OCI-LY1 (cell line): ENCODE measurements at regions not wholly inside any gene's neighbourhood (a gene's known extent, or its start where the extent isn't known, plus 50 kb on each side); places are given as distances from the start of the nearest gene placed in this dataset.

Experiments
- H2AFZ ChIP-seq: fragments of 200-600 bp; sonication (generic), shearing (Covaris generic); 2 replicates; pipeline ENCODE4 v1.6.0; 2014; ENCODE audit warnings: antibody characterized with exemption, mild to moderate bottlenecking, low read length
- H3F3A ChIP-seq: fragments of 200-600 bp; sonication (generic), shearing (Covaris generic); 2 replicates; pipeline ENCODE4 v1.6.0; 2014; ENCODE audit warnings: mild to moderate bottlenecking, antibody characterized with exemption, low read length, moderate library complexity; ENCODE audit not compliant: insufficient read depth
- H3K27ac ChIP-seq: fragments of 200-600 bp; sonication (generic); 2 replicates; pipeline ENCODE4 v1.5.1; 2014; ENCODE audit warnings: low read length, mixed run types, mild to moderate bottlenecking, low read depth; ENCODE audit not compliant: poor library complexity, severe bottlenecking
- H3K27me3 ChIP-seq: fragments of 200-600 bp; sonication (generic); 2 replicates; pipeline ENCODE4 v1.6.0; 2014; ENCODE audit warnings: antibody characterized with exemption, mild to moderate bottlenecking, low read length, moderate library complexity; ENCODE audit not compliant: insufficient read depth
- H3K36me3 ChIP-seq: fragments of 200-600 bp; sonication (generic); 2 replicates; pipeline ENCODE4 v1.6.1; 2014; ENCODE audit warnings: mild to moderate bottlenecking, antibody characterized with exemption, low read length, moderate library complexity, mixed read lengths; ENCODE audit not compliant: insufficient read depth
- H3K4me1 ChIP-seq: fragments of 200-600 bp; sonication (generic); 2 replicates; pipeline ENCODE4 v1.5.1; 2014; ENCODE audit warnings: mild to moderate bottlenecking, low read length, moderate library complexity; ENCODE audit not compliant: insufficient read depth, severe bottlenecking
- H3K4me2 ChIP-seq: fragments of 200-600 bp; sonication (generic), shearing (Covaris generic); 2 replicates; pipeline ENCODE4 v1.6.1; 2014; ENCODE audit warnings: low read length
- H3K4me3 ChIP-seq: fragments of 200-600 bp; sonication (generic); 2 replicates; pipeline ENCODE4 v1.5.1; 2014; ENCODE audit warnings: low read length, low read depth, mild to moderate bottlenecking, mixed read lengths; ENCODE audit not compliant: poor library complexity, severe bottlenecking
- H3K79me2 ChIP-seq: fragments of 200-600 bp; shearing (Covaris generic); 2 replicates; pipeline ENCODE4 v1.6.1; 2016; ENCODE audit warnings: mixed run types, low read length, mixed read lengths; ENCODE audit not compliant: insufficient read depth
- H3K9ac ChIP-seq: fragments of 200-600 bp; sonication (generic), shearing (Covaris generic); 2 replicates; pipeline ENCODE4 v1.6.1; 2014; ENCODE audit warnings: mild to moderate bottlenecking, low read length, mixed read lengths
- H3K9me2 ChIP-seq: fragments of 200-600 bp; sonication (generic), shearing (Covaris generic); 2 replicates; pipeline ENCODE4 v1.6.1; 2014; ENCODE audit warnings: low read depth, mild to moderate bottlenecking, low read length, mixed read lengths
- H3K9me3 ChIP-seq: fragments of 200-600 bp; shearing (Covaris generic); 2 replicates; pipeline ENCODE4 v1.6.1; 2014; ENCODE audit warnings: low read length, mixed read lengths
- H4K20me1 ChIP-seq: fragments of 200-600 bp; sonication (generic), shearing (Covaris generic); 2 replicates; pipeline ENCODE4 v1.6.0; 2016; ENCODE audit warnings: mild to moderate bottlenecking, low read length; ENCODE audit not compliant: insufficient read depth
- CTCF ChIP-seq: fragments of 200-600 bp; sonication (generic), shearing (Covaris generic); IDR thresholded peaks from 2 replicates; pipeline ENCODE4 v1.5.1; 2017; ENCODE audit warnings: mild to moderate bottlenecking, antibody characterized with exemption, low read length, moderate library complexity, mixed read lengths
- EZH2 ChIP-seq: fragments of 200-600 bp; sonication (generic), shearing (Covaris generic); IDR thresholded peaks from 2 replicates; pipeline ENCODE4 v1.8.0; 2017; ENCODE audit warnings: borderline replicate concordance, mixed run types, mild to moderate bottlenecking, antibody characterized with exemption, low read length, moderate library complexity, mixed read lengths

DNA sequence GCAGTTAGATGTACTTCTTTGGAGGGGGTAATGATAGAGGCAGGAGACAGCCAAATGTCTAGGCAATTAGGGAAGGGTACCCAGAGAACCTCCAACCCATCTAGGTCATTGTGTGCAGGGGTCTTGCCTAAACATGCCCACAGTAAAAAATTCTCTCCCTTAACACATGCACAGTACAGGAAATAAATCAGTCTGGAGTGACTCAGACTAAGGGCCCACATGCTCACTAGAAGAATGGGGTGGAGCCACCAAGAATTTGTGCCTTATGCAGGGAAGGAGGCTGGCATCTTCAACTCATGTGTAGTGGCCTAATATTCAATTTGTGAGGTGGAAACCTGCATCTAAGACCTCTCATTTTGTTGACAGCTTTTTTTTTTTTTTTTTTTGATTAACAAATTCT, 945.3 kb upstream of the GRIA3 start:
- Histone ChIP-seq H3K4me2 (no peak overlapping the region), H3K27me3 (no peaks in the 10 kb centered on the region), H3K9me2 (no peaks in the 10 kb centered on the region), H3K27ac (no peak overlapping the region), H3K9ac (no peak overlapping the region), H3K4me3 (no peak overlapping the region), H3K4me1 (no peaks in the 10 kb centered on the region), H2AFZ (no peak overlapping the region), H3K79me2 (no peaks in the 10 kb centered on the region), H3K36me3 (no peaks in the 10 kb centered on the region), H3K9me3 (no peaks in the 10 kb centered on the region), H4K20me1 (no peaks in the 10 kb centered on the region), H3F3A (no peaks in the 10 kb centered on the region)
- TF ChIP-seq CTCF (no peak), EZH2 (no peak)

DNA sequence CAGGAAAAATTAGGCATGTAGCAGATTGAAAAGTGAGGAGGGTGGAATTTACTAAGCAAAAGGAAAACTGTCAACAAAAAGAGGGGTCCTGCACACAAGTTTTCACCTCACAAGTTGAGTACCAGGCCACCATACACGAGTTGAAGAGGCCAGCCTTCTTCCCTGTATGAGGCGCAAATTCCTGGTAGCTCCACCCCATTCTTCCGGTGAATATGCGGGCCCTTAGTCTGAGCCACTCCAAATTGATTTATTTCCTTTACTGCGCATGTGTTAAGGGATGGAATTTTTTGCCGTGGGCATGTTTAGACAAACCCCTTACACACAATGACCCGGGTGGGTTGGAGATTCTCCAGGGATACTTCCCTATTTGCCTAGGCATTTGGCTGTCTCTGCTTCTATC, 942.1 kb upstream of the GRIA3 start:
- H3K27ac ChIP-seq: no peak overlapping the region
- H4K20me1 ChIP-seq: no peaks in the 10 kb centered on the region
- no peak overlapping the region for H3K9ac ChIP-seq
- TF ChIP-seq CTCF (no peak), EZH2 (no peak)
- H3K27me3 ChIP-seq: no peaks in the 10 kb centered on the region
- H3K9me3 ChIP-seq: no peaks in the 10 kb centered on the region
- no peaks in the 10 kb centered on the region for H3F3A ChIP-seq
- H3K4me2 ChIP-seq: no peak overlapping the region
- H2AFZ ChIP-seq: no peak overlapping the region
- H3K4me3 ChIP-seq: no peak overlapping the region
- H3K79me2 ChIP-seq: no peaks in the 10 kb centered on the region
- H3K4me1 ChIP-seq: no peaks in the 10 kb centered on the region
- H3K36me3 ChIP-seq: no peaks in the 10 kb centered on the region
- no peaks in the 10 kb centered on the region for H3K9me2 ChIP-seq

DNA sequence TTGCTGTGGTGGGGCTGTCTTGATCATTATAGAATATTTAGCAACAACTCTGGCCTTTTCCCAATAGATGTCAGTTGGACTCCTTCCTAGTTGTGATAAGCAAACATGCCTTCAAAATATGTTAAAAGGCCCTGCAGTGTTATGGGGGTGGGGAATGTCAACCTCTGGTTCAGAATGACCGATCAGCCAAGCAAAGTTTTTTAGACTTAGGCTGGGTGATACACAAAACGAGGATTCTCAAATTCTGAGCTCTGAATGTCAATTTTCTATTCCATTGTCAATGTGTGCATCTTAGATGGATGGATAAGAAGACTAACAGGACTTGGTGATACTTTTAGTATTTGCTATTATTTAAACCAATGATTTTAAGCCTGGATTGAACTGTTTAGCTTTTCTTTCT, 940.0 kb upstream of the GRIA3 start:
- H3K4me2 ChIP-seq: no peak overlapping the region
- no peaks in the 10 kb centered on the region for H3K36me3 ChIP-seq
- H3K4me1 ChIP-seq: no peaks in the 10 kb centered on the region
- no peaks in the 10 kb centered on the region for H3K9me3 ChIP-seq
- no peak overlapping the region for H2AFZ ChIP-seq
- H3F3A ChIP-seq: no peaks in the 10 kb centered on the region
- no peak overlapping the region for H3K4me3 ChIP-seq
- H3K9ac ChIP-seq: no peak overlapping the region
- H3K27me3 ChIP-seq: no peaks in the 10 kb centered on the region
- H3K9me2 ChIP-seq: no peaks in the 10 kb centered on the region
- no peak overlapping the region for H3K27ac ChIP-seq
- no peak for TF ChIP-seq EZH2
- no peak for TF ChIP-seq CTCF
- H3K79me2 ChIP-seq: no peaks in the 10 kb centered on the region
- no peaks in the 10 kb centered on the region for H4K20me1 ChIP-seq
